ENCODE measurements at regions not wholly inside any gene's neighbourhood (a gene's known extent, or its start where the extent isn't known, plus 50 kb on each side); places are given as distances from the start of the nearest gene placed in this dataset.

DNA sequence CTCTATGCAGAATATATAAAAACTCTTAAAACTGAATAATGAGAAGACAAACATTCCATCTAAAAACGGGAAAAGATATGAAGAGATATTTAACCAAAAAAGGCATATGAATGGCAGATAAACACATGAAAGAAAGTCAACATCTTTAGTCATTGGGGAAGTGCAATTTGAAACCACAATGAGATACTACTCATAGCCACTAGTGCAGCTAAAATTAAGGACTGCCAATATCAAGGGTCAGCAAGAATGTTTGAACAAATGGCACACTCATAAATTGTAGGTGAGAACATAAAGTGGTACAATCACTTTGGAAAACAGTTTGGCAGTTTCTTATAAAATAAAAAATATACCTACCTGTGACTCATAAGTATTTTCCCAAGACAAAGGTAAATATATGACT lies 534.9 kb upstream of the DIPK2B start:
- TF ChIP-seq, protein P1, sequence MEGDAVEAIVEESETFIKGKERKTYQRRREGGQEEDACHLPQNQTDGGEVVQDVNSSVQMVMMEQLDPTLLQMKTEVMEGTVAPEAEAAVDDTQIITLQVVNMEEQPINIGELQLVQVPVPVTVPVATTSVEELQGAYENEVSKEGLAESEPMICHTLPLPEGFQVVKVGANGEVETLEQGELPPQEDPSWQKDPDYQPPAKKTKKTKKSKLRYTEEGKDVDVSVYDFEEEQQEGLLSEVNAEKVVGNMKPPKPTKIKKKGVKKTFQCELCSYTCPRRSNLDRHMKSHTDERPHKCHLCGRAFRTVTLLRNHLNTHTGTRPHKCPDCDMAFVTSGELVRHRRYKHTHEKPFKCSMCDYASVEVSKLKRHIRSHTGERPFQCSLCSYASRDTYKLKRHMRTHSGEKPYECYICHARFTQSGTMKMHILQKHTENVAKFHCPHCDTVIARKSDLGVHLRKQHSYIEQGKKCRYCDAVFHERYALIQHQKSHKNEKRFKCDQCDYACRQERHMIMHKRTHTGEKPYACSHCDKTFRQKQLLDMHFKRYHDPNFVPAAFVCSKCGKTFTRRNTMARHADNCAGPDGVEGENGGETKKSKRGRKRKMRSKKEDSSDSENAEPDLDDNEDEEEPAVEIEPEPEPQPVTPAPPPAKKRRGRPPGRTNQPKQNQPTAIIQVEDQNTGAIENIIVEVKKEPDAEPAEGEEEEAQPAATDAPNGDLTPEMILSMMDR (optimal IDR thresholded peaks at IDR 0.05 in 1 of 3, IDR thresholded peaks at IDR 0.05 in 1 of 3, conservative IDR thresholded peaks at IDR 0.05 in 1 of 3; ENCODE audit: extremely low read depth in 1 of 3, insufficient read depth in 2 of 3, low read length in 3 of 3): no peak
- TF ChIP-seq EZH2 (IDR thresholded peaks at IDR 0.05; ENCODE audit: low read length): no peak
